Activated gamma-delta T cell (primary cell): ENCODE measurements at regions not wholly inside any gene's neighbourhood (a gene's known extent, or its start where the extent isn't known, plus 50 kb on each side); places are given as distances from the start of the nearest gene placed in this dataset.

ENCODE experiments used
- DNase-seq: peaks from one replicate; lab custom pipeline; 2025; lab: John Stamatoyannopoulos, UW

DNA sequence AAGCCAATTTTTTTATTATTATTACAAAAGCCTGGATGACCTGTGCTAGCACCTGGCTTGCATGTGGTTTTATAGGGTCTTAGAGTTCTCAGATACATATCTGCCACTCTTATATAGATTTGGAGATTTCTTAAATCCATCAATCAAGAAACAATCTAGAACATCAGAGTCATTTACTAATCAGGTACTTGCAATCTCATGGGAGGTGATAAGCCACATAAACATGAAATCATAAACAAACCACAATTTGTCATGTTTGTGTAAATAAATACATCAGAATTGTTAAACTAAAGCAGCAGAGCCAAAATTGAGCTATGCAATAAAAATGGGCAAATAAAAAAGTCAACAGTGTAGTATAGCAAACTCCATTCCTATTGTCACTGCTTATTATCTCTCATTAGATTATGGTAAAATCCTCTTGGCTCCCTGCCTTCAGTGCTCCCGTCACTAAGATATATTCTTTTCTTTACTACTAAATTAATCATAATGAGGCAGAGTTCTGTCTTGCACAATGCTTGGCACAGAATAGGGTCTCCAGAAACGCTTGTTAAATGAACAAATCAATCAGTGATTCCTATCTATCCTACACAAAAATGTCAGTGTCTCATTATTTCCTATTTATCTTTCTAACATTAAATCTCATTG, 108.7 kb upstream of the TTC29 start:
- no peak for DNase-seq

GRCh38 chr4:147056940-147057610, 111.4 kb upstream of the TTC29 start:
- DNase-seq = no peak

- no peak for DNase-seq
Observed at GRCh38 chr4:147057611-147058190, 112.0 kb upstream of the TTC29 start.

- DNase-seq = no peak
Observed at GRCh38 chr4:147059064-147059731, 113.5 kb upstream of the TTC29 start.

GRCh38 chr4:147060151-147060931, 114.7 kb upstream of the TTC29 start:
- no peak for DNase-seq

DNA sequence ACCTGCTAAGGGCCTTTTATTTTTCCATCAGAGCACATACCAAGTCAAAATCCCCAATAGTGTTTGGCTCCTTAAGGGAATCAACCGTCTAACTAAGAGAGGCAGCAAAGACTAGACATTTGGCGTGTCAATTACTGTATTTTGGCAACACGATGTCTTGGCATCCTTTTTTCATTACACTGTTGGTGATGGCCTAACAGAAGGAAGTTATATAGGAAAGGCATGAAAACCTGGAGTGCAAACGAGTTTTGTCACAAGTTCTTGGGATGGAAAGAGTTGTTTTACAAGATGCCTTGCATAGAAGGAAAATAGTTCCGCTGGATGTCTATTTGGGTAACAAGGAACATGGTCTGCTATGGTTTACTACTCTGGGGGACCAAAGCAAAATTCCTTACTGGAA, 119.2 kb upstream of the TTC29 start:
- DNase-seq = no peak

DNA sequence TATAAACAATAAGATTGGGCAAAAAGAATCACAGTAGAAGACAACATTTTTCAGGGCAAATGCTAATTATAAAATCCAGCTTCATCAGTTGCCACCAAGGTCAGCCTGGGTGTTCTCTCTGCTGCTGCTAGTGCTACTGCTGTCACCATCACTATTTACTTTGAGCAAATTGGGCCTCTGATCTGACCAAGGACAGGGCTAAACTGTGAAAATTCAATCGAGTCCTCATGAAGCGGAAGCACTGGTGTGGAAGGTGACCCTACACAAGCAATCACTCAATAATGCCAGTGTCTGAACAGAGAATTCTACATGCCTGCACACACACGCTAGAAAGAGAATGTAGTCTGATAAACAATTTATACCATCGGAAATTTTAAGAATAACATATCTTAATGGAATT, 122.9 kb upstream of the TTC29 start:
- DNase-seq = no peak

GRCh38 chr4:147071209-147071740, 125.6 kb upstream of the TTC29 start:
- no peak for DNase-seq

DNA sequence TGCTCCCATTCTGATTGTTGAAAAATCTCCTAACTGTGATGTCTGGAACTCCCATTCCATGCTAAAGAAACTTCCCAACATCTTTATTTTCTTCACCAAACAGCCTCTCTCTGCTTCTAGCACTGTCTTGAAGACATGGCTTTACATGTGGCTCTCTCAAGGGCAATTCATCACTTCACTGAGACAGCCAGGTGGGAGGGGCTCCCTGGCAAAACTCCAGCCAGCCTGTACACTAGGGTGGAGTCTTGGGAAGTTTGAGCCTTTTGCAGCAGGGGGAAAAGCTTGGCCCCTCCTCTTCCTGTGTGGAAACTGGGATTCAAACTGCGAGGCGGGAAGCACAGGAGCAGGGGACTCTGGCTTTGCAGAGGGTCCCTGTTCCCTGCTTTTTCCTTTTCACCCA, 130.5 kb upstream of the TTC29 start:
- DNase-seq = no peak

GRCh38 chr4:147076728-147077127, 131.1 kb upstream of the TTC29 start:
- DNase-seq = no peak

- no peak for DNase-seq
Observed at GRCh38 chr4:147078362-147078761, 132.7 kb upstream of the TTC29 start.

DNA sequence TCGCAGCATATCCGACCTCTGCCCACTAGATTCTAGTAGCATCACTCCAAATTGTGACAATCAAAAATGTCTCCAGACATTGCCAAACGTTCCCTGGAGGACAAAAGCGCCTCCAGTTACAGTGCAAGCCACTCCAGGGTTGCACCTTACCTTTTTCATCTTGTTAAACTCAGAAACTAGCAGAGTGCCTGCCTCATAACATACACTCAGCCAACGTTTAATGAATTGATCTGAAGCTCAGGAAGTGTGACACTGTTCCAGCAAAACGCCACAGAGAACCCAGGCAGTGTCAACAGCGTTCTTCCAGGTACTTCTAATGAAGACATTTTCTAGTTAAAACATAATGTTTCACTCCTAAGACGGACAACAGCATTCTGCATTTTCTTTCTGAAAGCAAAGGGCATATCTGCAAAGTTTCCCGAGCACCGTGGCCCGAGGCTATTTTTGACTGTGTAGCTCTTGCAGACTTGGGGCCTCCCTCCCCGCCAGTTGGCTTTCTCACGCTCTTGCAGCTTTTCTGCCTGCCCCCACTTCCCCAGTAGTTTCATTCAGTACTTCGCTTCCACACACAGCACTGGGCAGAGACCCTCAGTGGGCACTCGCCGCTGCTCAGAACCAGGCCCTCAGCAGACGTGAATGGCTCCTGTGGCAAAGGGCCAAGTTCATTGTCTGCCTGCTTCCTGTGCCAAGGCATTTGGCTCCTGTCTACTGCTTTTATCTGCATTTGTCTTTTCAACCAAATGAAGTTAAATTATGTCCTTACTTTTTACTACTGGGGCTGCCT, 133.4 kb upstream of the TTC29 start:
- no peak for DNase-seq

DNA sequence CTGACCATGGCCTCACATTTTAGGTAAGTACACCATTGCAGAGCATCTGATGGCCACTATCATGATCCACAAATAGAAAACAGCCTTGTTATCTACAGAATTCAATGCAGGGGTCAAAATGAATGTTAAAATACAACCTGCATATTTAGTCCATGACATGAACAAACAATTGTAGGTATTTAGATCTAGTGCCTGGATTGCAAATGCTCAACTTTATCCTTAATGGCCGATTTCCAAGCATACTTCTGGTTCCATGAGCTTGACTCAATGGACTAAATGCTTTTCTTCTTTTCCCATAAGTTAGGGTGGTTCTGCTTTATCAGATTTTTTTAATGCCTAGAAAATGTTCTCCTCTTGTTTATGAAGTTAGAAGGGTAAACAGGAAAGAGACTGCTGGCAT, 139.2 kb upstream of the TTC29 start:
- DNase-seq = no peak

DNA sequence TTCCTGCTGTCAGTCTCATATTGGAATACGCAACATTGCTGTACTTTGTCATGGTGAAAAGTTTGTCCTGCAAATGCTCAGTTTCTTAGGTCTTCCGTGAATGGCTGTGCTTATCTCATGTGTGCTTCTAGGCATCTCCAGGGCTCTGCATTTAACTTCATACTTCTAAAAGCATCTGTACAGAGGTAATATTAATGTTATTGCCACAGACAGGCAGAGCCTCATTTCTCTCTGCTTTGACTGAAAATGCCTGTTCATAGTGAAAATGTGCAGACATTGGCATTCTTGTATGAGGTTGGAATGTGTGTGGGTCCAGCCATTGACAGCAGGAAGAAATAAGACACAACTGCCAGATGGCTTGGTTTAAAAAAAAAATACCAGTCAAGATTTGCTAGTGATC, 140.1 kb upstream of the TTC29 start:
- no peak for DNase-seq

DNA sequence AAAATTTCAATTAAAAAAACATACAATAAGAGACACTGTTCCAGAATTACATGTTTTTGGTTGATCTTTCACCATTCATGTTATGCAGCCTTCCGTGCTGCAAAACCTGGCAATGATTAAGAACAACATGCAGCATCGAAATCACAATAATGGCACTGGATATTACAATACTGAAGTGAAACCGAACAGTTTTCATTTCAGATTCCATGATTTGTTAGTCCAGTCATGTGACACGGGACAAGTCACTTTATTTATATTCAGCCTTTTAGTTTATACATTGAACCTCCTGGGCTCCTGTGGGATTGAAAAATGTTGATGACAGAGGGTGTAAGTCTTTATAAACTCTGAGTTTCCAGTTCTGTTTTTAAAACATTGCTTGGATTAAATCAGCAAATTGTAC, 142.5 kb upstream of the TTC29 start:
- no peak for DNase-seq

- no peak for DNase-seq
Observed at GRCh38 chr4:147090486-147090885, 144.8 kb upstream of the TTC29 start.

DNA sequence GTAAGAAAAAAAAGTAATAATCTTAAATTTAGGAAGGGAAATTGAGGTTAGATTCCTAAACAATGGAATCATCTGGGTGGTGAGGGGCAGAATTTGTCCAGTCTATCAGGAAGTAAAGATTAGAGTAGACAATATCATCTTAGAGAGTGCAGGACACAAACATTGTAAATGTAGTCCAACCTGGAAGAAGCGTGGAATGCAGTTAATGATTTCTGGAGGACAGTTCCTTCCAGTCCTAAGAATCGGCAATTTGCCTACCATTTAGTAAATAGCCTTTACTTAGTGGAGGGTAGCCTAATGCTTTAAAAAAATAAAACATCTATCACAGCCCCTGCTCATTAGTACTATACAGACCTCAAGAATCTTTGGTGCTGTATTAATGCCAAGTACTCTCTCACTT, 147.5 kb upstream of the TTC29 start:
- DNase-seq = no peak

DNA sequence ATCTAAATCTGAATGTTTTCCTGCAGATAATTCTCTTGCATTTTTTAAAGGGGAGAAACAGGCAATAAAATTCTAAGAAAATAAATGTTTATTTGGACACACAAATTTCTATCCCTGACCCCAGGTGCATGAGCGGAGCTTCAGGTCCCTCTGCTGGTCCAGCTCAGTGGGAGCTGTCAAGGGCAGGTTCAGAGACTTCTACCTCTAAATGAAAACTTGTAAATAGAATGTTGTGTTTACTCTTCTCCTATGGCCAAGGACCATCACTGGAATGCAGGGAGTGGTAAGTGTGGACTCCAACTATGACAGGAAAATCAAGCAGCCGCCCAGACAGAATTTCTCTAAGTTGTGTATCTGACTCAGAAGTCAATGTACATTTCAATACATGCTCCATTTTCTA, 148.6 kb upstream of the TTC29 start:
- no peak for DNase-seq

DNA sequence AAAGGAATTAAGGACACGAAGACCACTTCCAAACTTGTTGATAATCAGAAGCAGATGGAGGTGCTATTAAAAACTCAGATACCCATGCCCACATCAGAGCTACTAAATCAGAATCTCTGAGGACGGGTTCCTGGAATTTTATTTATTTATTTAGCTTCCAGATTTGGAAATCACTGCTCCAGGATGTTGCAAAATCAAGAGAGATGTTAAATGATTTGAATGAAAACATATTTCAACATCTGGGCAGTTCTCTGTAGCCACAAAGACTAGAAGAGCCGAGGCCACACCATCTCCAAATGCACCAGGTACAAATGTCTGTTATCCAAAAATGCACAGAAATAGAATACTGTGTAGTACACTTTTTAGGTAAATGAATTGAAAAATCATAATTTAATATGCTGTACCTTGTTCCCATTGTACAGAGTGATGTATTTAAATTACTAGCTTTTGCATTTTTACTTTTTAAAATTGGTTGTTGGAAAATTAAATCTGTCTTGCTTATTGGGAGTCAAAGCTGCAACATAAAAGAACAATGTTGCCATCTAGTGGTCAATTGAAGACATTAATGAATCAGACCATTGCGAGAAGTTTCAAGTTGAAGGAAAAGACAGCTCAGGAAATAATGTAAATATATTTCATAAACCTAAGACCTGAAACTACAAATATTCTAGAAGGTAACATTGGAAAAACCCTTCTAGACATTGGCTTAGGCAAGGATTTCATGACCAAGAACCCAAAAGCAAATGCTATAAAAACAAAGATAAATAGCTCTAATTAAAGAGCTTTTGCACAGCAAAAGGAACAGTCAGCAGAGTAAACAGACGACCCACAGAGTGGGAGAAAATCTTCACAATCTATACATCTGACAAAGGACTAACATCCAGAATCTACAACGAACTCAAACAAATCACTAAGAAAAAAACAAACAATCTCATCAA, 151.3 kb upstream of the TTC29 start:
- DNase-seq = no peak

- no peak for DNase-seq
Observed at GRCh38 chr4:147101678-147102077, 156.0 kb upstream of the TTC29 start.
